Loucy (cell line): ENCODE measurements at regions not wholly inside any gene's neighbourhood (a gene's known extent, or its start where the extent isn't known, plus 50 kb on each side); places are given as distances from the start of the nearest gene placed in this dataset.

Experiments used
- CTCF ChIP-seq: fragments of 200-600 bp; sonication (generic); conservative IDR thresholded peaks from 2 replicates; pipeline ENCODE4 v1.5.1; 2014; ENCODE audit warnings: mild to moderate bottlenecking, antibody characterized with exemption, low read length
- EZH2phosphoT487 ChIP-seq: fragments of 200-600 bp; IDR thresholded peaks from 2 replicates; pipeline ENCODE4 v1.6.1; 2018; ENCODE audit warnings: antibody characterized with exemption, mild to moderate bottlenecking, moderate library complexity, borderline replicate concordance

GRCh38 chr4:28754376-28754775, 1893.7 kb downstream of the STIM2 start:
- TF ChIP-seq CTCF (no peak), EZH2phosphoT487 (no peak)
